Transverse colon (tissue), 1 donor: ENCODE measurements at regions not wholly inside any gene's neighbourhood (a gene's known extent, or its start where the extent isn't known, plus 50 kb on each side); places are given as distances from the start of the nearest gene placed in this dataset.

Experiments
- EP300 ChIP-seq: sonication (generic); formaldehyde crosslinking; IDR thresholded peaks from one replicate; pipeline ENCODE4 v1.6.1; 2017; ENCODE audit warnings: antibody characterized with exemption, low read depth
- POLR2A ChIP-seq: fragments of 450-650 bp; IDR thresholded peaks from one replicate; pipeline ENCODE4 v1.6.1; 2016; ENCODE audit warnings: antibody characterized with exemption, mild to moderate bottlenecking, moderate library complexity

DNA sequence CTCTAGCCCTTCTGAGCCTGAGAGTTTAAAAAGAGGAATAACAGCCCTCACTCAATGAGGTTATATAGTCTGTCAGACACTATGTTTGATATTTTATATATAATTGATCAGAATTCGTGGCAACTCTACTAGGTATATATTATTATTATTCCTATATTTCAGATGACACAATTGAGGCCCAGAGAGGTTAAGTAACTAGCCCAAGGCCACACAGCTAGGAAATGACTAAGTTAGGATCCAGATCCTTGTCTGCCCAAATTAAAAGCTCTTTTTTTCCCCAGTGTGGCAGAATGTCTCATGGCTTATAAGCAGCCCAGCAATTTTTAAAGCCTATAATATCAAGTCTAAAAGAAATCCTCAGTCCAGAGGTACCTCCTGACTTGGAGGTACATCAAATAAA lies 1119.9 kb upstream of the AUTS2 start:
- TF ChIP-seq POLR2A (no peak), EP300 (no peak)
